ENCODE measurements at regions not wholly inside any gene's neighbourhood (a gene's known extent, or its start where the extent isn't known, plus 50 kb on each side); places are given as distances from the start of the nearest gene placed in this dataset.
"Not testable (repeated sequence)": the region's sequence is repeated elsewhere in the genome, so short reads cannot be mapped to it uniquely, and the experiment has no call there.

DNA sequence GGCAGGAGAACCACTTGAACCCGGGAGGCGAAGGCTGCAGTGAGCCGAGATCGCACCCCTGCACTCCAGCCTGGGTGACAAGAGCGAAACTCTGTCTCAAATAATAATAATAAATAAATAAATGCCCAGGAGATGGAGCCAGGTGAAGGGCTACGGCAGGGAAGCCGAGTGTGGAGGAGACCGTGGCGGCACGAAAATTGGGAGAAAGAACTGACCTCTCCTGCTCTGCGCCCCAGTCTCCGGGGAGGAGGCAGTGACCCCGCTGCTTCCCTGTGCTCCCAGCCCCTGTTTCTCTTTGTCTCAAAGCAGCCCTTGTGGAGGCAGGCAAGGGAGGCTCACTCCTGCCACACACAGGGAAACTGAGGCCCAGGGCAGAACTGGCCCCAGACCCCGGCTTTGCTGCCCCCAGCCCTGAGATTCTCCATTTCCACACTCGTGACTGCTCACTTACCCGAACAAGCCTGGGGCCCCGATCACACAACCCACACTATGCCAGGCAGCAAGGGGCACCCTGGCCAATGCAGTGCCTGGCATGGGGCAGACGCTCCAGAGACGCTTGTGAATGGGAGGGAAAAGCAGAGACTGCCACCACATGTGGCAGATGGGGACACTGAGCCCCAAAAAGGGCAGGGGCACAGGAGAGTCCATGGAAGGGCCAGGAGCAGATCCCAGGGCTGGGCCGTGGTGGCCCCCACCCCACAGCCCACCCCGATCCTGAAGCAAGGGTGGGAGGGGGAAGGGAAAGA lies 80.4 kb upstream of the PRR5 start:
- H3K4me1 ChIP-seq (ENCODE audit: control insufficient read depth in 5 of 5, insufficient read depth in 5 of 5, low read length in 5 of 5), result peaks cover 0 to 10% (median 6%) of the 10 kb centered on the region in 5 donors
- DNase-seq, result no peak
- H3K4me3 ChIP-seq, result no peak overlapping the region
- no peak overlapping the region for H3K9ac ChIP-seq (ENCODE audit: insufficient read depth in 1 of 2, low read length in 2 of 2)
- no peak for ATAC-seq (ENCODE audit: insufficient read depth, low FRiP score)
- H3K9me3 ChIP-seq (ENCODE audit: control insufficient read depth in 4 of 4, insufficient read depth in 3 of 4, low read length in 3 of 4), result peaks cover 0 to 11% (median 0%) of the 10 kb centered on the region in 4 donors
- no peaks in the 10 kb centered on the region for H3K36me3 ChIP-seq (ENCODE audit: control insufficient read depth in 4 of 4, insufficient read depth in 4 of 4, low read length in 4 of 4)
- TF ChIP-seq, protein P1, sequence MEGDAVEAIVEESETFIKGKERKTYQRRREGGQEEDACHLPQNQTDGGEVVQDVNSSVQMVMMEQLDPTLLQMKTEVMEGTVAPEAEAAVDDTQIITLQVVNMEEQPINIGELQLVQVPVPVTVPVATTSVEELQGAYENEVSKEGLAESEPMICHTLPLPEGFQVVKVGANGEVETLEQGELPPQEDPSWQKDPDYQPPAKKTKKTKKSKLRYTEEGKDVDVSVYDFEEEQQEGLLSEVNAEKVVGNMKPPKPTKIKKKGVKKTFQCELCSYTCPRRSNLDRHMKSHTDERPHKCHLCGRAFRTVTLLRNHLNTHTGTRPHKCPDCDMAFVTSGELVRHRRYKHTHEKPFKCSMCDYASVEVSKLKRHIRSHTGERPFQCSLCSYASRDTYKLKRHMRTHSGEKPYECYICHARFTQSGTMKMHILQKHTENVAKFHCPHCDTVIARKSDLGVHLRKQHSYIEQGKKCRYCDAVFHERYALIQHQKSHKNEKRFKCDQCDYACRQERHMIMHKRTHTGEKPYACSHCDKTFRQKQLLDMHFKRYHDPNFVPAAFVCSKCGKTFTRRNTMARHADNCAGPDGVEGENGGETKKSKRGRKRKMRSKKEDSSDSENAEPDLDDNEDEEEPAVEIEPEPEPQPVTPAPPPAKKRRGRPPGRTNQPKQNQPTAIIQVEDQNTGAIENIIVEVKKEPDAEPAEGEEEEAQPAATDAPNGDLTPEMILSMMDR (IDR thresholded peaks at IDR 0.05; ENCODE audit: control extremely low read depth, extremely low read depth), result no peak
- H3K27ac ChIP-seq (ENCODE audit: low read depth in 1 of 2, low read length in 1 of 2), result no peak overlapping the region
- 81 to 91% methylated on average over 21 of the region's 21 CpGs for WGBS, 2 donors
- peaks cover 3 to 11% (median 4%) of the 10 kb centered on the region in 3 donors for H3K27me3 ChIP-seq (ENCODE audit: control insufficient read depth in 3 of 3, insufficient read depth in 3 of 3, low read length in 2 of 3)

DNA sequence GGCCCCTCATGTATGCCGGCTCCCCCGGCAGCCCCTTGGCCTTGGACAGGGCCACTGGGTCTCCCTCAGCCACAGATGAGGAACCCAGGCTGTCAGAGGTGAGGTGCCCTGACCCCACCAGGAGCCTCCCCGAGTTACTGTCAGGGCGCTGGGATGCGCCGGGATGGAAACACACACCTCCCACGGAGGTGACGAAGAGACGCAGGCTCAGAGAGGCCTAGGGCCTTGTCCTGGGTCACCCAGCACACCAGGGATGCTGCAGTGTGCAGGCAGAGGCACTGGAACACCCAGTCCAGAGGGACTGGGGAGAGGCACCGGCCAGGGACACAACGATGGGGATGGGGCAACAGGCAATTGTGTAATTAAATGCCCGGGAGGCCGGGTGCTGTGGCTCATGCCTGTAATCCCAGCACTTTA lies 81.2 kb upstream of the PRR5 start:
- H3K4me1 ChIP-seq (ENCODE audit: control insufficient read depth in 5 of 5, insufficient read depth in 5 of 5, low read length in 5 of 5), result peaks cover 0 to 10% (median 6%) of the 10 kb centered on the region in 5 donors
- DNase-seq (no peak), ATAC-seq (ENCODE audit: insufficient read depth, low FRiP score) (no peak)
- H3K36me3 ChIP-seq (ENCODE audit: control insufficient read depth in 4 of 4, insufficient read depth in 4 of 4, low read length in 4 of 4), result no peaks in the 10 kb centered on the region
- 51 to 52% methylated on average over 12 to 13 of the region's 13 CpGs for WGBS, 2 donors
- H3K27me3 ChIP-seq (ENCODE audit: control insufficient read depth in 3 of 3, insufficient read depth in 3 of 3, low read length in 2 of 3), result peaks cover 3 to 11% (median 4%) of the 10 kb centered on the region in 3 donors
- H3K4me3 ChIP-seq, result no peak overlapping the region
- H3K9ac ChIP-seq (ENCODE audit: insufficient read depth in 1 of 2, low read length in 2 of 2), result no peak overlapping the region
- TF ChIP-seq, protein P1 (IDR thresholded peaks at IDR 0.05; ENCODE audit: control extremely low read depth, extremely low read depth), result no peak
- no peak overlapping the region for H3K27ac ChIP-seq (ENCODE audit: low read depth in 1 of 2, low read length in 1 of 2)
- peaks cover 0 to 11% (median 0%) of the 10 kb centered on the region in 4 donors for H3K9me3 ChIP-seq (ENCODE audit: control insufficient read depth in 4 of 4, insufficient read depth in 3 of 4, low read length in 3 of 4)

- DNase-seq, result peak; percentile 92 to 95 (median 92)
- Histone ChIP-seq H3K9me3 (ENCODE audit: control insufficient read depth in 4 of 4, insufficient read depth in 3 of 4, low read length in 3 of 4) (peaks cover 0 to 14% (median 0%) of the 10 kb centered on the region in 4 donors), H3K36me3 (ENCODE audit: control insufficient read depth in 4 of 4, insufficient read depth in 4 of 4, low read length in 4 of 4) (no peaks in the 10 kb centered on the region), H3K27ac (ENCODE audit: low read depth in 1 of 2, low read length in 1 of 2) (peak overlapping the region in 1 of 2 donors; percentile 27), H3K27me3 (ENCODE audit: control insufficient read depth in 3 of 3, insufficient read depth in 3 of 3, low read length in 2 of 3) (peaks cover 3 to 11% (median 4%) of the 10 kb centered on the region in 3 donors), H3K4me3 (no peak overlapping the region), H3K9ac (ENCODE audit: insufficient read depth in 1 of 2, low read length in 2 of 2) (no peak overlapping the region), H3K4me1 (ENCODE audit: control insufficient read depth in 5 of 5, insufficient read depth in 5 of 5, low read length in 5 of 5) (peaks cover 0 to 10% (median 6%) of the 10 kb centered on the region in 5 donors)
- TF ChIP-seq, protein P1 (IDR thresholded peaks at IDR 0.05; ENCODE audit: control extremely low read depth, extremely low read depth), result no peak
- WGBS, 2 donors, result 6% methylated on average over 48 of the region's 48 CpGs
- ATAC-seq (ENCODE audit: insufficient read depth, low FRiP score), result peak; percentile 22
Observed at GRCh38 chr22:44620129-44620840, 81.7 kb upstream of the PRR5 start.

DNA sequence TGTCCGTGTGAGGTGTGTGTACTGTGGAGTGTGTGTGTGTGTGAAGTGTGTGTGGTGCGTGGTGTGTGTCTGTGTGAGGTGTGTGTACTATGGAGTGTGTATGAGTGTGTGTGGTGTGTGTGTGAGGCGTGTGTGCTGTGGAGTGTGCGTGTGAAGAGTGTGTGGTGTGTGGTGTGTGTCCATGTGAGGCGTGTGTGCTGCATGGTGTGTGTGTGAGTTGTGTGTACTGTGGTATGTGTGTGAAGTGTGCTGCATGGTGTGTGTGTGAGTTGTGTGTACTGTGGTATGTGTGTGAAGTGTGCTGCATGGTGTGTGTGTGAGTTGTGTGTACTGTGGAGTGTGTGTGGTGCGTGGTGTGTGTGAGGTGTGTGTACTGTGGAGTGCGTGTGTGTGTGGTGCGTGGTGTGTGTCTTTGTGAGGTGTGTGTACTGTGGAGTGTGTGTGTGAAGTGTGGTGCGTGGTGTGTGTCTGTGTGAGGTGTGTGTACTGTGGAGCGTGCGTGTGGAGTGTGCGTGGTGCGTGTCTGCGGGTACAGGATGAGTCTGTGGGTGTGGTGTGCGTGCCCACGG lies 82.4 kb upstream of the PRR5 start:
- not testable (repeated sequence) for H3K36me3 ChIP-seq (ENCODE audit: control insufficient read depth in 4 of 4, insufficient read depth in 4 of 4, low read length in 4 of 4); H3K4me3 ChIP-seq; ATAC-seq (ENCODE audit: insufficient read depth, low FRiP score); DNase-seq
- Histone ChIP-seq H3K9me3 (ENCODE audit: control insufficient read depth in 4 of 4, insufficient read depth in 3 of 4, low read length in 3 of 4) (peaks cover 0 to 19% (median 2%) of the 10 kb centered on the region in 4 donors), H3K4me1 (ENCODE audit: control insufficient read depth in 5 of 5, insufficient read depth in 5 of 5, low read length in 5 of 5) (peaks cover 0 to 10% (median 6%) of the 10 kb centered on the region in 5 donors), H3K27ac (ENCODE audit: low read depth in 1 of 2, low read length in 1 of 2) (peak overlapping the region; percentile 27 to 50), H3K27me3 (ENCODE audit: control insufficient read depth in 3 of 3, insufficient read depth in 3 of 3, low read length in 2 of 3) (peaks cover 3 to 11% (median 4%) of the 10 kb centered on the region in 3 donors), H3K9ac (ENCODE audit: insufficient read depth in 1 of 2, low read length in 2 of 2) (peak overlapping the region in 1 of 2 donors; percentile 23)
- 65 to 68% methylated on average over 16 of the region's 16 CpGs for WGBS, 2 donors

- not testable (repeated sequence) for H3K36me3 ChIP-seq (ENCODE audit: control insufficient read depth in 4 of 4, insufficient read depth in 4 of 4, low read length in 4 of 4); H3K27ac ChIP-seq (ENCODE audit: low read depth in 1 of 2, low read length in 1 of 2); DNase-seq; H3K4me3 ChIP-seq; ATAC-seq (ENCODE audit: insufficient read depth, low FRiP score); H3K9ac ChIP-seq (ENCODE audit: insufficient read depth in 1 of 2, low read length in 2 of 2)
- H3K4me1 ChIP-seq (ENCODE audit: control insufficient read depth in 5 of 5, insufficient read depth in 5 of 5, low read length in 5 of 5), result peaks cover 0 to 10% (median 6%) of the 10 kb centered on the region in 5 donors
- H3K27me3 ChIP-seq (ENCODE audit: control insufficient read depth in 3 of 3, insufficient read depth in 3 of 3, low read length in 2 of 3), result peaks cover 3 to 11% (median 4%) of the 10 kb centered on the region in 3 donors
- peaks cover 0 to 23% (median 4%) of the 10 kb centered on the region in 4 donors for H3K9me3 ChIP-seq (ENCODE audit: control insufficient read depth in 4 of 4, insufficient read depth in 3 of 4, low read length in 3 of 4)
- 95 to 97% methylated on average over 6 of the region's 6 CpGs for WGBS, 2 donors
Observed at GRCh38 chr22:44618910-44619309, 83.1 kb upstream of the PRR5 start.

All from lung (tissue), 11 donors.